NCI-H1694 treated with DMSO at 0.1 percent for 48 hours (cell line): ENCODE measurements at regions not wholly inside any gene's neighbourhood (a gene's known extent, or its start where the extent isn't known, plus 50 kb on each side); places are given as distances from the start of the nearest gene placed in this dataset.
"Not testable (repeated sequence)": the region's sequence is repeated elsewhere in the genome, so short reads cannot be mapped to it uniquely, and the experiment has no call there.

Experiments used
- DNase-seq: peaks from one replicate; lab custom pipeline; 2025; lab: John Stamatoyannopoulos, UW

DNA sequence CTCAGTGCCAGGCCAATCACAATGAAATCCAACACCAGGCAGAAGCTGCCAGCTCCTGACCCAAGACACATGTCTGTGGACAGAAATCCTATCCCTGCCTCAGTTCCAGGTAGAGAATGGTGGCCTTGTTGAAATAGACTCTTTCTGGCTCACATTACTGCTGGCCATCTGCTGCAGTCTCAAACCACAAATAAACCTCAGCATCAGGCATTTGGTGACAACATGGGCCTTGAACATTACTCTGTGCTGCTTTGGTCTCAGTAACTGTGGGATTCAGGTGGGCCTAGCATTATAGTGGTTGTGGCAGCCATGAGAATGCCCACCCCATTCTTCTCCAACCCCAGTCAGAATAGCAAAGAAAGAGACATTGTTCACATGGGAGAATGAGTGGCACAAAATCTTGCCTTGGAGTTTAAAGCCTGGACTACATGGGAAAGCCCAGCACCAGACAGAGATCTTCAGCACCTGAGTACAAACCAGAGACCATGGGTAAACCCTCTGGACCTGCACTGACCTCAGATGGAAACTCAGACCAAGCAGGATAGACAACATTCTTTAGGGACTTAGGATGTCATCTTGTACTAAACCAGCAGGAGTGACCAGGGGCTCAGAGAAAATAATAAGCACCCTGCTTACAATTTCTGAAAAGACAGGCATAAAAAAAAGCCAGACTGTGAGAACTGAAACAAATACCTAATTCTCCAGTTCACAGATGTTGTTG, 50.4 kb upstream of the TRAM1L1 start:
- DNase-seq, result no peak

DNA sequence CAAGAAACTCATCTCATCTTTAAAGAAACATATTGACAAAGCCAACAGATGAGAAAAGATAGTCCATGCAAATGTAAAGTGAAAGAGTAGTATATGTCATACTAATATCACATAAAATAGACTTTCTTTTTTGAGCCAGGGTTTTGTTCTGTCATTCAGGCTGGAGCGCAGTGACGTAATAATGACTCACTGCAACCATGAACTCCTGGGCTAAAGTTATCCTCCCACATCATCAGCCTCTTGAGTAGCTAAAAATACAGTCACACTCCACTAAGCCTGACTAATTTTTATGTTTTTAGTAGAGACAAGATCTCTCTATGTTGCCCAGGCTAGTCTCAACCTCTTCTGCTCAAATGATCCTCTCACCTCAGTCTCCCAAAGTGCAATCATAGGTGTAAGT, 51.8 kb upstream of the TRAM1L1 start:
- DNase-seq, result no peak

DNA sequence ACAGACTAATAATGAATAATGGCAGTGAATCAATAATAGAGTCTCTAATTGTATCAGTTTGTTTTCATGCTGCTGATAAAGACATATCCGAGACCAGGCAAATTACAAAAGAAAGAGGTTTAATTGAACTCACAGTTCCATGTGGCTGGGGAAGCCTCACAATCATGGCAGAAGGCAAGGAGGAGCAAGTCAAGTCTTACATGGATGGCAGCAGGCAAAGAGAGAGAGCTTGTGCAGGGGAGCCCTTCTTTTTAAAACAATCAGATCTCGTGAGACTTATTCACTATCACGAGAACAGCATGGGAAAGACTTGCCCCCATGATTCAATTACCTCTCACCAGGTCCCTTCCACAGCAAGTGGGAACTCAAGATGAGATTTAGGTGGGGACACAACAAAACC, 53.4 kb upstream of the TRAM1L1 start:
- not testable (repeated sequence) for DNase-seq

DNA sequence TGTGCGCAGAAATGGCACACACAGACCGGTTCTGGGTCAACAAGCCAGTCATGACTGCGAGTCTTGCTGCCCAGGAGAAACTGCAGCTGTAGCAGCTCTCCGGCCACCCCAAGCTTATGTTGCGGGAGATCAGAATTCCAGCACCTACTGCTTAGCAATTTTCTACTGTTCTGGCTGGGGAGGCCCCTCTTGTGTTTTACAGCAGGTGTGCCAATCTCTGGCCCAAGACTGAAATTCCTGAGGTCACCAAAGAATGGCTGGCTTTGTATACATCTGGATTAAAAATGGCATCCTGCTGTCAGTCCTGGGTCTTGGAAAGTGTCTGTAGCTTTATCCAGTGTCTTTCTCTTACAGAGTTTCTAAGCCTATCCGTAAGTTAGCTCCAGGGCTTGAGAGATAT, 68.9 kb upstream of the TRAM1L1 start:
- DNase-seq, result no peak

DNA sequence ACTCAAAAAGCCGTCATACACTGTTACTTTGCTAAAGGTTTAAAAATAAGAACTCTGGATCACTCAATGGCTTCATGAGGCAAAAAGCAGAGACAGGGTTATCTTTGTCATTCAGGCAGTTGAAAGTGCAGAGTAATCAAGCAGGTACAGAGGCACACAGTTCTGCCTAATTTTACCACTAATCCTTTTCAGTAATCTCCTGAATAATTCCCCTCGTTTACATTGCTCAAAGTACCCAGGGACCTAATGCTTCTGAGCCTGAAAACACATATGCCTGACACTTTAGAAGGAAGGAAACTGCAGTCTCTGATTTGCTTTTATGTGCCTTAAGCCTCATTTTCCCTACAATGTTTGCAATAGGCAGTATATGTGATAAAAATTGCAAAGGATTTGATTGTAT, 71.4 kb upstream of the TRAM1L1 start:
- no peak for DNase-seq

DNA sequence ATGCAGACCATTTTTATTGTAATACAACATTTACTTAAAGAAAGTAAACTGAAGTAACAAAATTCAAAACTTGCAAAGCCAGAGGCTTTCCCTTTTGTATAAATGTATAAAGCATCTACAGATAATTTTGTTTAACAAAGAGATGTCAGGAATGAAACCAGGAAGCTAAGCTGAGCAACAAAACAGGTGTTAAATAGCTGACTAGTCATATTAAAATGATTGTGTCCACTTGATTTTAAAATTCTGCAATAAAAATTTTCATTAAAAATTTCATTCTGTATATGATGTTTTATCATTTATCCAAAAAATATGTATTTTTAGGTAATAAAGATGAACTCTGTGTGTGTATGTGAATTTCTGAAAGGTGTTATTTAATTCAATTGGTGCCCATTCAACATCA, 72.0 kb upstream of the TRAM1L1 start:
- DNase-seq, result no peak

DNA sequence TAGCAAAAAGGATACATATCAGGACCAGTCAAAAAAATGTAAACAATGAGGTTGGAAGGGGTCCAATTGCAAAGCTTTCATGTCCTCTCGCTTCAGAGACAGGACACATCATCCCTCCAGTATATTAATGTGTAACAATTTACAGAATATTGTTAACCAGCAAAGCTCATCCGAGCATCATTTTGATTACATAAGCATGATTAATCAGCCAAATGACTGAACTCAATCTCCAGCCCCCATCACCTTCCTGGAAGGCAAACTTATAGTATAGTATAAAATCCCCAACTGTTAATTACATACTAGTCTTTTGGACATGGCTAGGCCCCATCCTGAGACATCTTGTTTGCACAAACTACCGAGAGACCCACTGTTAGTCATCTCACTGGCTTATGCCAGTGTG, 77.6 kb upstream of the TRAM1L1 start:
- no peak for DNase-seq

DNA sequence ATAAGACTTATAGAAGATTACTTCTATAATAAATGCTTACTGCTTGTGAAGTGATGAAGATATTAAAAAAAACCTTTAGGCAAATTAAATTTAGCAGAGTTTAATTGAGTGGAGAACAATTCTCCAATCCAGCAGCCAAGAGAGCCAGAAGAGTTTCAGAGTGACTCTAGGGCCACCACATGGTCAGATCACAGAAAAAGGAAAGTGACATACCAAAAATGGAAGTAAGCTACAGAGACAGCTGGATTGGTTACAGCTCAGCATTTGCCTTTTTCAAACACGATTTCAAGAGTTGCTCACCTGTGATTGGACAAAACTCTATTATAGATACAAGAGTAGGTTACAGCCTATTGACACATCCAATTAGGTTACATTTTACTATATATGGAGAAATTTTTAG, 79.0 kb upstream of the TRAM1L1 start:
- DNase-seq, result no peak

DNA sequence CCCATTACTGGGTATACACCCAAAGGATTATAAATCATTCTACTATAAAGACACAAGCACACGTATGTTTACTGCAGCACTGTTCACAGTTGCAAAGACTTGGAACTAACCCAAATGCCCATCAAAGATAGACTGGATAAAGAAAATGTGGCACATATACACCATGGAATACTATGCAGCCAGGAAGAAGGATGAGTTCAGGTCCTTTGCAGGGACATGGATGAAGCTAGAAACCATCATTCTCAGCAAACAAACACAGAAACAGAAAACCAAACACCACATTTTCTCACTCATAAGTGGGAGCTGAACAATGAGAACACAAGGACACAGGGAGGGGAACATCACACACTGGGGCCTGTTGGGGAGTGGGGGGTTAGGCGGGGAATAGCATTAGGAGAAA, 90.0 kb upstream of the TRAM1L1 start:
- DNase-seq, result not testable (repeated sequence)

DNA sequence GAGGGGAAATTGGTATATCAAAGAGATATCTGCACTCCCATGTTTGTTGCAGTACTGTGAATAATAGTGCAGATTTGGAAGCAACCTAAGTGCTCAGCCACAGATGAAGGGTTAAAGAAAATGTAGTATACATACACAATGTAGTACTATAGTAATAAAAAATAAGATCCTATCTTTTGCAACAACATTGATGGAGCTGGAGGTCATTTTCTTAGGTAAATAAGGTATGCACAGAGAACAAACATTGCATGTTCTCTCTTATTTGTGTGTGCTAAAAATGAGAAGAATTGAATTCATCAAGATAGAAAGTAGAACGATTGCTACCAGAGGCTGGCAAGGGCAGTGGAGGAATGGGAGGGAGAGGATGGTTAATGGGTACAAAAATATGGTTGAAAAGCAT, 117.9 kb upstream of the TRAM1L1 start:
- DNase-seq, result no peak

DNA sequence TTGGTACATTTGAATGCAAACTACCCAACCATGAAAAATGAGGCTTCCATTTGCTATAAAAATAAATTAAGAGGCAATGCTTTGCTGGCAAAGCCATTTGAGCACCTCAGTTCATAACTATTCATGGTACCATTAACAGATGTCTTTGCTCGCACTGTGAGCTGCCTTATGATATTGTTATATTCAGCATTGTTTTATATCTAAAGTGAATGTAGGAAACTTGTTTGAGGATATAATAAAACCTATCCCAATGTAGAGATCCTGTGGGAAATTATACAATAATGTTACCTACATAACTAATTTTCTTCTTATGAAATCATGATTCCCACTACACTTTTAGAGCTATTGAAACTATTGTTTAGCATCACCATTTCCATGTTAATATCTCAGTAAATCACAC, 125.2 kb upstream of the TRAM1L1 start:
- no peak for DNase-seq

DNA sequence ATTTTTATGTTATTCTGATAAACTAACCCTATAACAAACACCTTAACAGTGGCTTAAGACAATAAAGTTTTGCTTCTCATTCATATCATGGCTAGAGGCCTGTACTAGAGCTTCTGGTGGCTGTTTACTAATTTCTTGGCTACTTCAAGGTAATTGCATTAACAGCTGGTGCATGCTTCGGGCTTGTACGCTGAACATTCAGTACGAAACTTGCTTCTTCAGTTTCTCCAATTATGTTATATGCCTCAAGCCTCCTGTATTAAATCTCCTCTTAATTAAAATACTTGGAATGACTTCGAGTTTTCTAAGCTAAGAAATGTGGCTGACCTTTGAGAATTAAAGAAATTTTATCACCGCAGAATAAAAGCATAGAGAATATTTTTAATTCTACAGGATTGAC, 138.9 kb upstream of the TRAM1L1 start:
- no peak for DNase-seq

DNA sequence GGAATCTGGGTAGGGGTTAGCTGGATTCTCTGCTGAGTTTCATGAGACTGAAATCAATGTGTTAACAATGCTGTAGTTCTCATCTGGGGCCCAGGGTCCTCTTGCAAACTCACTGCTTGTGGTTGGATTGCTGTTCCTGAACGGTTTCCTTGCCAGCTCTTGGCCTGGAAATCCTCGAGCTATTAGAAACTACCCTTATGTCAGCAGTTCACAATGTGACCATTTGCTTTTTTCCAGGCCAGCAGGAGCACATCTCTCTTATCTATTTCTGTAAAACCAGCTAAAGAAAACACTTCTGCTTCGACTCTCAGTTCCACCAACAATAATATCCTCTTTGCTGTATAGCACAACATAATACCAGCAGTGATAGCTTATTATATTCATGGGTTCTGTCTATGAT, 140.1 kb upstream of the TRAM1L1 start:
- DNase-seq, result no peak

DNA sequence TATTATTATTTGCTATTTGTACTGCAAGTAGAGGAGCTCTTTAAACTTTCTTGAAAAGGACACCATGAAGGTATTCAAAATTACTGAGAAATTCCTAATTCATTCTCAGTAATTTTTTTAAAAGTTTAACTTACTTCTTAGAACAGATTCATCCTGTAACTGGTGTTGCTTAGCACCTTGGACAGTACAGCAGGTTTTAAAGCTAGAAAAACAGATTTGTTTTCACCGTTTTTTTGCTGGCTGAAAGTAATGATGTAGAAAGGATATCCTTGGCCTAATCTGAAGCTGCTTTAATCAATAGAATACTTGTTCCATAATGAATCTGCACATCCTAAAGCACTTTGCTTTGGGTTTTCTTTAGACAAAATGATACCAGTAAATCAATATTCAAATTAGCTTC, 142.5 kb upstream of the TRAM1L1 start:
- no peak for DNase-seq

DNA sequence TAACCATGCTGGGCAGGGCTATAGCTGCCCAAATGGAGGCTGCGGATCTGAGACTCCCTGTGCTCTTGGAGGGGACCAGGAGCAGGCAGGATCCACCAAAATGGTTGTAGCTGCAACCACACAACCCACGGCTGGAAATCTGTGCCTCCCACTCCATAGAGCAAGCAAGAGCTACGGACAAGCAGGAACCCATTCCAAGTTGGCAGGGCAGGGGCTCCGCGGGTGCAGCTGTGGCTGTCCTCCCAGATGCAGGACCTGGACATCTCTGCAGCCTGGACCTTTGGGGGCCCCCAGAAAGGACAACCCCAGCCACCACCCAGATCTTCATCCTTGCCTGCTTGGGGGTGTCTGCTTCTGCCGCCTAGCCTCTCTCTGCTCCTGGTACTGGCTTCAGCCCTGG, 154.1 kb upstream of the TRAM1L1 start:
- DNase-seq, result no peak

DNA sequence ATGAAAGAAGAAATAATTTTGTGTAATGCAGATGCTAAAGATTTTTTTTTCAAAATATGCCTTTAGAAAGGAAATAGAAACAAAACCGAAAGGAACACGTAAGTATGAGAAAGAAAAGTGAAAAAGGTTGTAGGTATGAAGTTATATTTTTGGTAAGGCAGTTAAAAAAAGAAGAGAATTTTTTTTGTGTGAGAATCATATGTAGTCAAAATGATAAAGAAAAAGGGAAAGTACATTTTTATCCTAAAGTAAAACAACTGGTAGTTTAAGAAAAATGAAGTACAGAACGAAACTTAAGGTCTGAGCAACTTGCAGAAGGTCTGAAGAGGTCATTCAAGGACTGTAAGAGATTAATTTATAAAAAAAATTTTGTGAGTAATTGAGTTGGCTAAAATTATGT, 164.0 kb upstream of the TRAM1L1 start:
- no peak for DNase-seq

DNA sequence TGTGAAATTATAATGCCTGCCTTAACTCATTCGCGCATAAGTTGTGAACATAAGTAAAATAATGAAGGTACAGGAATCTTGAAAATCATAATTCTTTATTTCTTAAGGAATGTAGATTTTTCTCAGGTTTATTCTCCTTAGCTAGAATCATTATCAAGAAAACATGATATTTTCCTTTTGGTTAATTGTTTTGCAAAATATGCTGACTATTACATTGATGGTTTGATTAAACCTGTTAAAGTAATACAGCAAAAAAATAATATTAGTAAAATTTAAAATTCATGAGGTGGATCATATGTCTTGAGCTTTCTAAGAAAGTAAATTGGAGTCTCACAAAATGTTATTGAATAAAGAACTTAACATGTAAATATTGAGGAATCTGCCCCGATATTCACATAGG, 178.7 kb upstream of the TRAM1L1 start:
- no peak for DNase-seq

DNA sequence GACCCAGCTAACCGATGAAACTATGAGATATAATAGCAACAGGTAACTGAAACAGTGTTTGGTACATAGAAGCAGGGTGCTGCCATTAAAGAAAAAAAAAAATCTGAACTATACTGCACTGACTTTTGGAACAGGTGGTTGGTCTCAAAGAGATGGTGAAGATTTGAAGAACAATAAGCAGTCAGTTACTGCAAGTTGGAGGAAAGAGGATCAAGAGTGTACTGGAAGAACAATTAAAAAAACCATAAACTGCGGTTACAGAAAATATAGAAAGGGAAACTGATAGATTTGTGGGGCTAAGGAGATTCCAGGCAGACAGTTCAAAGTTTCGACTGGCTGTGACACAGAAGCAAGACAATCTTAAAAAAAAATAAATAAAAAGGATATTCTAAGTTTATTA, 181.9 kb upstream of the TRAM1L1 start:
- DNase-seq, result no peak

DNA sequence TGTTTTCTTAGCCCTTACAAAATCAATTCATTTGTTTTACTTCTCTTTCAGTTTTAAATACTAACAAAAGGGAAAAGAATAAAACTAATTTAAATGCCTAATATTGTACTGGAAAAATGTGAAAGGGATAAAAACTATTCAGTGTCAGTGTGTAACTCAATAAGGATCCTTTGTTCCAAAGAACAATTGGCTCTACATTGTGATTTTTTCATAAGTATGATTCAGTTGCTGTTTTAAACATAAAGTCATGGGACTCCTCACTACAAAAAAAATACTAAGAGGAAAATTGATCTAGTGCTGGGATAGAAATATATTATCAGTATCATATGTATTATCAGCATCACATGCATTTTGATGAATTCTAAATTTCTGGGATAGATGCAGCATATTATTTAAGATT, 199.4 kb upstream of the TRAM1L1 start:
- DNase-seq, result no peak

DNA sequence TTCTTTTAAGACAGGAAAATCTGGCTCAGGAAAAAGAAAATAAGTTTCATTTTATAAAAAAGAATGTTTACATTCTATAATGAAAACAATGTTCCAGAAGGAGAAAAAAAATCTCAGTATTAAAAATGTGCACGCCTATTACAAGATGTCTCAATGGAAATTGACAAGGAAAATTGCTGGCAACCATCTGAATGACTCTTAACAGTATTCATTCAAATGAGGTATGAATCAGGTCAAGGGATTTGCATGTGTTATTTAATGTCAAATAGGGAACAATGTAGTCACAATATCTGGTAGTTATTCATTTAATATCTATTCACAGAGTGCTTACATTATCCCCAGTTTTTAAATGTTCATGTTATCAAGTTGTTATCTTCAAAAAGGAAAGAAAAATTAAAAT, 208.4 kb upstream of the TRAM1L1 start:
- DNase-seq, result no peak

DNA sequence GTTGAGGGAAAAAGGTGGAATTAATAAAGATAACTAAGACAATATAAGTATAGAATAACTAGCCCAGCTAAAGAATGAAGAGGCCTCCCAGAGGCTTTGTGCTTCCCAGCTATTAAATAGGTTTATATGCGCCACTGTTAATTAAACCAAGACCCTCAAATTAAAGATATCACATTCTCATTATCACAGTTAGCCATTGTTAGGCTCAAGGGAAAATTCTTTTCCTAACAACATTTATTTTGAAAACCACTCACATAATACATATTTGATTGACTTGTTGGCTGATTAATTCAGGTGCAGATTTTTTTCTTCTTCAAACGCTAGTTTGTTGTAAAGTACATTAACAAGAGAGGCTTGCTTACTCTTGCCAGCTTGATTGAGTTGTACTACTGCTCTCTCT, 216.8 kb upstream of the TRAM1L1 start:
- no peak for DNase-seq

DNA sequence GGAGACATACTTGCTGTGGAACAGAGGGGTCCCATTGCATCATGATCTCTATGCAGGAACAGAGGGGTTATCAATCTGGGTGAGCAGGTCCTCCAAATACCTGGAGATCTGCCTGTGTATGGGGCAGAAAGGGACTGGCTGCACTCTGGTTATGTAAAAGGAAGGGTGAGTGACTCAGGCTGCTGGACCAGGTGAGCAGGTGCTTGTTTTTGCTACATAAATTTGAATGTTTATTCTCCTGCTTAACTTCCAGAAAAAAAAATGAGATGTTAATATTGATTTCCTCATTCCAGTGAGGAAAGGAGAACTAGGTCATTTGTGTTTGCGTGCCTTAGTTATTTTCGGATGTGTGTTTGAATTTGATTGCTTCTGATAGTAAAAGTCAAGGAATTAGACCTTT, 225.8 kb upstream of the TRAM1L1 start:
- no peak for DNase-seq

DNA sequence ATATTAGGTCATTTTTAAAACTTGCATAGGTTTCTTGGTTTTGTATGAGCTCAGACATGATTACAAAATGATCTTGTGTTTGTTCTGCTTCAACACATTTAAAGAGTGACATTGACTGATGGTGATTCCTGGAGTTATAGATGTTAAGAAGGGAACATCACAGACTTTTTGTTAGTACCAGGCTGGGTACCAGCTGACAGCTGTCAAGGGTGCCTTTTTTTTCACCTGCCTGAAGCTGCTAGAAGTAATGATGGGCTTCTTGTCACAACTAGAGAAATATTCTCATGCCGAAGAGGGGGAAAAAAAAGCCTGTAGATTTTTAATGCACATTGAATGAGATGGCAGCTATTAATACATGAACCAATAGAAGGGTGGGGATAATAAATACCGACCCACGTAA, 226.6 kb upstream of the TRAM1L1 start:
- no peak for DNase-seq

DNA sequence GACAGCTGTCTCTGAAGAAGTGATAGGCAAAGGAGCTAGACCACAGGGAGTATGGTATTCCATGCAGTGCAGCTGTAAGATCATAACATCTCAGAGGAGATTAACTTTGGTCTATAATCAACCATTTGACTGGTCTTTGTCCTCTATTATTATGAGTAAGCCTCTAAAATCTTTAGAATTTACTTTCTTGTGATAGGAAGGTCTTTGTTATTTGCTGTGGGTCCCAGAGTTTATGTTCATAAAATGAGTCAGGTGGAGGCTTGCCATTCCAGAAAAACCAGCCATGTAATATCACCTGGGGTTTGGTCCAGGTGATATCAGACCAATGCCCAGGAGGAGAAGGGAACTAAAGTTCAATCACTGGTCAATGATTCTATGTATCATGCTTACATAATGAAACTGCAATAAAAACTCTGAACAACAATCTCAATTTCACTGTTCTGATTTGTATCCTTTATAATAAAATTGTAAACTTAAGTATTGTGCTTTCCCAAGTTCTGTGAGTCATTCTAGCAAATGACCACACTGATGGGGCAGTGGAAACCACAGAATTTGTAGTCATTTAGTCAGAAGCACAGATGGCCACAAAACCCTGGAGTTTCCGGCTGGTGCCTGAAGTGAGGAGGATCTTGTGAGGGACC, 239.6 kb upstream of the TRAM1L1 start:
- DNase-seq, result no peak
